Panc1 (cell line): ENCODE measurements at regions not wholly inside any gene's neighbourhood (a gene's known extent, or its start where the extent isn't known, plus 50 kb on each side); places are given as distances from the start of the nearest gene placed in this dataset.

ENCODE experiments used
- ATAC-seq: fragments of 200-7000 bp; cut with Tn5 transposase; 2 replicates; pipeline ENCODE4 v1.9.1; 2020; ENCODE audit warnings: mild to moderate bottlenecking, moderate library complexity
- BruUV-seq: library from RNA; stranded (reverse); fragments of 400-500 nt; replicated peaks from 2 replicates; lab custom pipeline; 2021; lab: Mats Ljungman, UMichigan
- CTCF ChIA-PET: fragments of 300-600 bp; sonication (Branson Sonifier 250); formaldehyde crosslinking; loops from one replicate; lab custom pipeline; 2022; ENCODE audit warnings: antibody characterized with exemption; lab: Charles Lee
- POLR2A ChIA-PET: fragments of 300-600 bp; sonication (Branson Sonifier 250); formaldehyde crosslinking; loops from one replicate; lab custom pipeline; 2022; ENCODE audit warnings: antibody characterized with exemption; lab: Charles Lee
- DNase-seq: peaks from one replicate; pipeline ENCODE4 v3.0.0-alpha.2; 2010; ENCODE audit warnings: low read depth, low spot score
- H3K27ac ChIP-seq: 2 replicates; pipeline ENCODE4 v1.5.1; 2011; ENCODE audit warnings: mild to moderate bottlenecking, low read length, inconsistent platforms
- H3K27me3 ChIP-seq: fragments of 200-500 bp; sonication (Bioruptor generic); 2 replicates; pipeline ENCODE4 v1.6.0; 2014; ENCODE audit warnings: low read length, inconsistent platforms; ENCODE audit not compliant: control insufficient read depth, insufficient read depth
- H3K36me3 ChIP-seq: fragments of 200-500 bp; sonication (Bioruptor generic); 2 replicates; pipeline ENCODE4 v1.5.1; 2014; ENCODE audit warnings: inconsistent platforms, mild to moderate bottlenecking, low read length, moderate library complexity; ENCODE audit not compliant: control insufficient read depth, insufficient read depth
- H3K4me1 ChIP-seq: 2 replicates; pipeline ENCODE4 v1.5.1; 2011; ENCODE audit warnings: inconsistent platforms, mild to moderate bottlenecking, low read length, moderate library complexity; ENCODE audit not compliant: control insufficient read depth, insufficient read depth
- H3K4me3 ChIP-seq, 2 experiments: 2 replicates each; pipeline ENCODE4 v1.5.1; 2011 to 2012; ENCODE audit warnings: low read depth in 2 of 2, low read length in 2 of 2, mild to moderate bottlenecking in 2 of 2, inconsistent platforms in 1 of 2, moderate library complexity in 1 of 2
- H3K9me3 ChIP-seq: fragments of 200-500 bp; sonication (Bioruptor generic); 2 replicates; pipeline ENCODE4 v1.5.1; 2014; ENCODE audit warnings: low read depth, mild to moderate bottlenecking, inconsistent platforms, low read length, moderate library complexity; ENCODE audit not compliant: control insufficient read depth, insufficient read depth
- CTCF ChIP-seq: fragments of 450-650 bp; IDR thresholded peaks from 2 replicates; pipeline ENCODE4 v1.5.1; 2017; ENCODE audit warnings: mild to moderate bottlenecking
- POLR2AphosphoS5 ChIP-seq: IDR thresholded peaks from 2 replicates; pipeline ENCODE4 v1.6.1; 2012; ENCODE audit warnings: mild to moderate bottlenecking, low read depth, low read length, moderate library complexity
- SIN3A ChIP-seq: IDR thresholded peaks from 2 replicates; pipeline ENCODE4 v1.6.1; 2012; ENCODE audit warnings: low read depth, mild to moderate bottlenecking, low read length, moderate library complexity, borderline replicate concordance; ENCODE audit not compliant: insufficient read depth
- TCF7L2 ChIP-seq: IDR thresholded peaks from 2 replicates; pipeline ENCODE4 v1.6.1; 2011; ENCODE audit warnings: mild to moderate bottlenecking, low read depth, low read length, inconsistent platforms
- in situ Hi-C: cut with HindIII; loops from 2 replicates; pipeline ENCODE4 v1.10.0; 2016; ENCODE audit warnings: low sequenced_read_pairs, low pct_unique_long_range_greater_than_20kb
- intact Hi-C: fragments of 100-400 bp; cut with micrococcal nuclease; formaldehyde crosslinking; loops from one replicate; pipeline ENCODE4 v1.10.0; 2022; ENCODE audit not compliant: unreplicated experiment
- TF ChIP-seq, protein P1 (sequence below), 2 experiments: IDR thresholded peaks; 2 replicates each; pipeline ENCODE4 v1.6.1; 2011 to 2012; ENCODE audit warnings: low read depth in 2 of 2, control low read depth in 1 of 2, low read length in 1 of 2, mild to moderate bottlenecking in 1 of 2, moderate library complexity in 1 of 2; ENCODE audit not compliant: insufficient read depth in 1 of 2

DNA sequence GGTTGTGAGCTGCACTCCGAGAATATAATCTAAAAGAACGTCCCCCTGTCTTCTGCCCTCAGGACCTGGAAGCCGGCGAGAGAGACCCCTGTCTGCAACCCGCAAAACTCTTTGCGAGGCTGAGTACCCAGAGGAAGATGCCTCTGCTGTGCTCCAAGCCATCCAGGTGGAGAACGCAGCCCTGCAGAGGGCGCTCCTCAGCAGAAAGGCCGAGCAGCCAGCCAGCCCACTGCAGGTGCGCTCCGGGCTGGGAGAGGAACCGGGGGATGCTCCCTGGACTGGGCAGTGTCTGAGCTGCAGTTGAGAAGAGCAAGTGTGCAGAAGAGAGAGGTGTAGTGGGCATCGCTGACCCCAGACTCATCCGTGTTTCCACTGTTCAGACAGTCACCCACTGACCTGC is 148.3 kb downstream of the KATNIP start:
- in situ Hi-C loops: no loop called here
- no peak overlapping the region for H3K4me3 ChIP-seq
- no peak overlapping the region for H3K27ac ChIP-seq

GRCh38 chr16:27698746-27699145 is 148.8 kb downstream of the KATNIP start:
- Histone ChIP-seq H3K27ac (no peak overlapping the region), H3K4me1 (no peaks in the 10 kb centered on the region), H3K27me3 (no peaks in the 10 kb centered on the region), H3K36me3 (no peaks in the 10 kb centered on the region), H3K9me3 (no peaks in the 10 kb centered on the region), H3K4me3 (no peak overlapping the region)
- ChIA-PET POLR2A (no interaction called here), CTCF (no interaction called here)
- intact Hi-C loops (loop anchor here (5.0 kb wide), 1 partner anchor 169 kb away; no protein-coding TSS in a partner anchor), in situ Hi-C loops (no loop called here)
- no peak for TF ChIP-seq TCF7L2
- TF ChIP-seq POLR2AphosphoS5: no peak
- no peak for TF ChIP-seq CTCF
- TF ChIP-seq SIN3A: no peak
- TF ChIP-seq, protein P1, sequence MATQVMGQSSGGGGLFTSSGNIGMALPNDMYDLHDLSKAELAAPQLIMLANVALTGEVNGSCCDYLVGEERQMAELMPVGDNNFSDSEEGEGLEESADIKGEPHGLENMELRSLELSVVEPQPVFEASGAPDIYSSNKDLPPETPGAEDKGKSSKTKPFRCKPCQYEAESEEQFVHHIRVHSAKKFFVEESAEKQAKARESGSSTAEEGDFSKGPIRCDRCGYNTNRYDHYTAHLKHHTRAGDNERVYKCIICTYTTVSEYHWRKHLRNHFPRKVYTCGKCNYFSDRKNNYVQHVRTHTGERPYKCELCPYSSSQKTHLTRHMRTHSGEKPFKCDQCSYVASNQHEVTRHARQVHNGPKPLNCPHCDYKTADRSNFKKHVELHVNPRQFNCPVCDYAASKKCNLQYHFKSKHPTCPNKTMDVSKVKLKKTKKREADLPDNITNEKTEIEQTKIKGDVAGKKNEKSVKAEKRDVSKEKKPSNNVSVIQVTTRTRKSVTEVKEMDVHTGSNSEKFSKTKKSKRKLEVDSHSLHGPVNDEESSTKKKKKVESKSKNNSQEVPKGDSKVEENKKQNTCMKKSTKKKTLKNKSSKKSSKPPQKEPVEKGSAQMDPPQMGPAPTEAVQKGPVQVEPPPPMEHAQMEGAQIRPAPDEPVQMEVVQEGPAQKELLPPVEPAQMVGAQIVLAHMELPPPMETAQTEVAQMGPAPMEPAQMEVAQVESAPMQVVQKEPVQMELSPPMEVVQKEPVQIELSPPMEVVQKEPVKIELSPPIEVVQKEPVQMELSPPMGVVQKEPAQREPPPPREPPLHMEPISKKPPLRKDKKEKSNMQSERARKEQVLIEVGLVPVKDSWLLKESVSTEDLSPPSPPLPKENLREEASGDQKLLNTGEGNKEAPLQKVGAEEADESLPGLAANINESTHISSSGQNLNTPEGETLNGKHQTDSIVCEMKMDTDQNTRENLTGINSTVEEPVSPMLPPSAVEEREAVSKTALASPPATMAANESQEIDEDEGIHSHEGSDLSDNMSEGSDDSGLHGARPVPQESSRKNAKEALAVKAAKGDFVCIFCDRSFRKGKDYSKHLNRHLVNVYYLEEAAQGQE (IDR thresholded peaks at IDR 0.05; ENCODE audit: insufficient read depth in 1 of 2, low read depth in 2 of 2, low read length in 1 of 2): no peak
- no TSS peak for BruUV-seq
- DNase-seq (no peak), ATAC-seq (no peak)

More for the DNA sequence above, 148.3 kb downstream of the KATNIP start:
- H3K9me3 ChIP-seq: no peaks in the 10 kb centered on the region
- TF ChIP-seq SIN3A (no peak), TCF7L2 (no peak), POLR2AphosphoS5 (no peak), CTCF (peak; percentile 74; the same call in 1 of the 2 replicates)
- TF ChIP-seq, protein P1 (IDR thresholded peaks at IDR 0.05; ENCODE audit: insufficient read depth in 1 of 2, low read depth in 2 of 2, low read length in 1 of 2): no peak
- POLR2A ChIA-PET: no interaction called here
- no TSS peak for BruUV-seq
- DNase-seq: no peak
- H3K4me1 ChIP-seq: no peaks in the 10 kb centered on the region
- H3K27me3 ChIP-seq: no peaks in the 10 kb centered on the region
- no peak for ATAC-seq
- no peaks in the 10 kb centered on the region for H3K36me3 ChIP-seq
- intact Hi-C loops: loop anchor here (5.0 kb wide), 1 partner anchor 169 kb away; no protein-coding TSS in a partner anchor
- CTCF ChIA-PET: no interaction called here
